B cell (primary cell): ENCODE measurements at regions not wholly inside any gene's neighbourhood (a gene's known extent, or its start where the extent isn't known, plus 50 kb on each side); places are given as distances from the start of the nearest gene placed in this dataset.

Experiments
- ATAC-seq: fragments of 200-7000 bp; cut with Tn5 transposase; one replicate; pipeline ENCODE4 v1.10.0; 2021; ENCODE audit warnings: low read depth, mild to moderate bottlenecking, moderate number of reproducible peaks, moderate library complexity
- CTCF ChIA-PET: fragments of 350-600 bp; sonication (Branson Sonifier 250); formaldehyde crosslinking; loops from one replicate; lab custom pipeline; 2021; ENCODE audit warnings: antibody characterized with exemption, inconsistent platforms; lab: Charles Lee
- POLR2A ChIA-PET: fragments of 350-600 bp; sonication (Branson Sonifier 250); formaldehyde crosslinking; loops from one replicate; lab custom pipeline; 2021; ENCODE audit warnings: antibody characterized with exemption; lab: Charles Lee
- DNase-seq: peaks from one replicate; pipeline ENCODE4 v3.0.0; 2013
- H2AFZ ChIP-seq: 2 replicates; pipeline ENCODE4 v1.6.1; 2012; ENCODE audit warnings: mild to moderate bottlenecking, low read depth, low read length; ENCODE audit not compliant: insufficient read depth, poor library complexity, severe bottlenecking
- H3K27ac ChIP-seq, 2 donors: 1 replicate in 1 of 2; 2 replicates in 1 of 2; pipeline ENCODE4 v1.5.1; 2012 to 2013; ENCODE audit warnings: low read length in 2 of 2, mild to moderate bottlenecking in 2 of 2, moderate library complexity in 1 of 2
- H3K27me3 ChIP-seq, 4 experiments: fragments of 200-600 bp in 1 of 4; sonication (generic) in 1 of 4; replicated peaks in 1 of 4; 1 replicate in 2 of 4; 2 replicates in 2 of 4; pipeline versions ENCODE4 v1.6.1 to v1.7.0; 2013 to 2016; ENCODE audit warnings: low read length in 3 of 4, mild to moderate bottlenecking in 2 of 4, mixed read lengths in 1 of 4, moderate library complexity in 1 of 4; ENCODE audit not compliant: insufficient read depth in 4 of 4, control insufficient read depth in 3 of 4; ENCODE audit errors: control extremely low read depth in 1 of 4
- H3K36me3 ChIP-seq, 2 experiments: replicated peaks in 1 of 2; 1 replicate in 1 of 2; 2 replicates in 1 of 2; pipeline versions ENCODE4 v1.6.1 to v1.7.1; 2013; ENCODE audit warnings: low read length in 1 of 2; ENCODE audit not compliant: insufficient read depth in 2 of 2, control insufficient read depth in 1 of 2; ENCODE audit errors: control extremely low read depth in 1 of 2, extremely low read depth in 1 of 2
- H3K4me1 ChIP-seq, 2 donors: fragments of 200-600 bp in 1 of 2; sonication (generic) in 1 of 2; 1 replicate in 1 of 2; 2 replicates in 1 of 2; pipeline versions ENCODE4 v1.5.1 to v1.6.1; 2013 to 2017; ENCODE audit warnings: low read length in 2 of 2; ENCODE audit not compliant: control insufficient read depth in 2 of 2, insufficient read depth in 2 of 2
- H3K4me2 ChIP-seq: replicated peaks from 2 replicates; pipeline ENCODE3; 2012; ENCODE audit warnings: mild to moderate bottlenecking, low read depth, low read length; ENCODE audit not compliant: poor library complexity, severe bottlenecking
- H3K4me3 ChIP-seq, 5 experiments: fragments of 200-600 bp in 1 of 5; sonication (generic) in 1 of 5; 1 replicate in 3 of 5; 2 replicates in 2 of 5; pipeline versions ENCODE4 v1.5.1 to v1.7.0; 2011 to 2016; ENCODE audit warnings: low read length in 4 of 5, mild to moderate bottlenecking in 4 of 5, low read depth in 2 of 5, control low read depth in 1 of 5, moderate library complexity in 1 of 5; ENCODE audit not compliant: insufficient read depth in 1 of 5; ENCODE audit errors: control extremely low read depth in 1 of 5, extremely low read depth in 1 of 5
- H3K79me2 ChIP-seq: fragments of 200-600 bp; sonication (generic); one replicate; pipeline ENCODE4 v1.6.0; 2016; ENCODE audit warnings: low read length; ENCODE audit not compliant: control insufficient read depth, insufficient read depth
- H3K9ac ChIP-seq: fragments of 200-600 bp; sonication (generic); 2 replicates; pipeline ENCODE4 v1.6.1; 2017; ENCODE audit warnings: mild to moderate bottlenecking, low read length, moderate library complexity
- H3K9me3 ChIP-seq, 3 donors: one replicate each; pipeline versions ENCODE4 v1.6.1 to v1.7.1; 2013; ENCODE audit warnings: low read length in 2 of 3; ENCODE audit not compliant: control insufficient read depth in 2 of 3, insufficient read depth in 1 of 3; ENCODE audit errors: control extremely low read depth in 1 of 3
- H4K20me1 ChIP-seq: 2 replicates; pipeline ENCODE4 v1.6.0; 2012; ENCODE audit warnings: mild to moderate bottlenecking, low read length; ENCODE audit not compliant: insufficient read depth, control insufficient read depth, poor library complexity, severe bottlenecking
- H3K27ac Mint-ChIP-seq: one replicate; pipeline ENCODE4 v1.8.0; 2021; ENCODE audit warnings: mixed read lengths
- H3K27me3 Mint-ChIP-seq: one replicate; pipeline ENCODE4 v1.8.0; 2021; ENCODE audit warnings: mixed read lengths
- H3K4me1 Mint-ChIP-seq: one replicate; pipeline ENCODE4 v1.8.0; 2021; ENCODE audit warnings: mixed read lengths
- H3K4me3 Mint-ChIP-seq: one replicate; pipeline ENCODE4 v1.8.0; 2021; ENCODE audit warnings: mixed read lengths
- H3K9me3 Mint-ChIP-seq: one replicate; pipeline ENCODE4 v1.8.0; 2022; ENCODE audit warnings: mixed read lengths; ENCODE audit not compliant: insufficient read depth
- EZH2 ChIP-seq: IDR thresholded peaks from 2 replicates; pipeline ENCODE4 v1.6.1; 2012; ENCODE audit warnings: borderline replicate concordance, low read depth, mild to moderate bottlenecking, moderate library complexity, low read length; ENCODE audit not compliant: insufficient read depth, poor library complexity, severe bottlenecking
- WGBS: methylation state at CpG from one replicate; pipeline ENCODE4 v1.1.5; 2013; ENCODE audit warnings: missing lambda C conversion rate; ENCODE audit not compliant: insufficient coverage; 5-methylcytosine and 5-hydroxymethylcytosine counted together
- intact Hi-C: fragments of 100-400 bp; cut with micrococcal nuclease; formaldehyde crosslinking; loops from one replicate; pipeline ENCODE4 v1.10.0; 2022
- TF ChIP-seq, protein P1 (sequence below): fragments of 200-600 bp; IDR thresholded peaks from one replicate; pipeline ENCODE4 v1.8.0; 2022; ENCODE audit warnings: antibody characterized with exemption, mild to moderate bottlenecking

DNA sequence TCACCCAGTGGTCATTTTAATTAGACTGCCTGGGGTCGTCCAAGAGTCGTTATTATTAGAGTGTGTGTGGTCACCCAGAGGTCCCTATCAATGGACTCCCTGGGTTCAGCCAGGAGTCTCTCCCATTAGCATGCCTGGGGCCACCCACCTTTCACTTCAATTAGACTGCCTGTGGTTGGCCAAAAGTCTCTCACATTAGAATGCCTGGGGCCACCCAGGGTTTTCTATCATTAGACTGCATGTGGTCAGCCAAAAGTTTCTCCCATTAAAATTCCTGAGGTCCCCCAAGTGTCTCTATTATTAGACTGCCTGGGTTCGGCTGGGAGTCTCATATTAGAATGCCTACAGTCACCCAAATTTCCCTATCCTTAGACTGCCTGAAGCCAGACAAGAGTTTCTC is 1472.6 kb downstream of the UQCRFS1 start:
- ChIA-PET CTCF (interaction anchor here (0.6 kb wide), 1 partner anchor 57 kb away, joined by 3 read pairs; no protein-coding TSS in a partner anchor), POLR2A (no interaction called here)
- peaks cover 9% of the 10 kb centered on the region for H3K9me3 Mint-ChIP-seq
- H3K27me3 Mint-ChIP-seq, result no peaks in the 10 kb centered on the region
- H3K27ac Mint-ChIP-seq, result no peak overlapping the region
- DNase-seq (no peak), ATAC-seq (no peak)
- no peaks in the 10 kb centered on the region for H4K20me1 ChIP-seq
- no peak overlapping the region for H3K27ac ChIP-seq
- WGBS, result 89% methylated on average over 3 of the region's 3 CpGs
- H3K4me3 ChIP-seq, result no peak overlapping the region
- H2AFZ ChIP-seq, result no peak overlapping the region
- intact Hi-C loops, result no loop called here
- H3K27me3 ChIP-seq, result no peaks in the 10 kb centered on the region
- H3K4me1 Mint-ChIP-seq, result no peaks in the 10 kb centered on the region
- TF ChIP-seq, protein P1, sequence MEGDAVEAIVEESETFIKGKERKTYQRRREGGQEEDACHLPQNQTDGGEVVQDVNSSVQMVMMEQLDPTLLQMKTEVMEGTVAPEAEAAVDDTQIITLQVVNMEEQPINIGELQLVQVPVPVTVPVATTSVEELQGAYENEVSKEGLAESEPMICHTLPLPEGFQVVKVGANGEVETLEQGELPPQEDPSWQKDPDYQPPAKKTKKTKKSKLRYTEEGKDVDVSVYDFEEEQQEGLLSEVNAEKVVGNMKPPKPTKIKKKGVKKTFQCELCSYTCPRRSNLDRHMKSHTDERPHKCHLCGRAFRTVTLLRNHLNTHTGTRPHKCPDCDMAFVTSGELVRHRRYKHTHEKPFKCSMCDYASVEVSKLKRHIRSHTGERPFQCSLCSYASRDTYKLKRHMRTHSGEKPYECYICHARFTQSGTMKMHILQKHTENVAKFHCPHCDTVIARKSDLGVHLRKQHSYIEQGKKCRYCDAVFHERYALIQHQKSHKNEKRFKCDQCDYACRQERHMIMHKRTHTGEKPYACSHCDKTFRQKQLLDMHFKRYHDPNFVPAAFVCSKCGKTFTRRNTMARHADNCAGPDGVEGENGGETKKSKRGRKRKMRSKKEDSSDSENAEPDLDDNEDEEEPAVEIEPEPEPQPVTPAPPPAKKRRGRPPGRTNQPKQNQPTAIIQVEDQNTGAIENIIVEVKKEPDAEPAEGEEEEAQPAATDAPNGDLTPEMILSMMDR, result no peak
- TF ChIP-seq EZH2, result no peak
- H3K4me1 ChIP-seq, result no peaks in the 10 kb centered on the region
- H3K9ac ChIP-seq, result no peak overlapping the region
- no peaks in the 10 kb centered on the region for H3K79me2 ChIP-seq
- peaks cover 0 to 7% (median under 1%) of the 10 kb centered on the region in 3 donors for H3K9me3 ChIP-seq
- no peaks in the 10 kb centered on the region for H3K36me3 ChIP-seq
- H3K4me3 Mint-ChIP-seq, result no peak overlapping the region
- no peak overlapping the region for H3K4me2 ChIP-seq

GRCh38 chr19:27738569-27739193 is 1474.3 kb downstream of the UQCRFS1 start:
- H3K27ac Mint-ChIP-seq, result no peak overlapping the region
- intact Hi-C loops, result no loop called here
- Histone ChIP-seq H3K9ac (no peak overlapping the region), H3K9me3 (peaks cover 2 to 11% (median 4%) of the 10 kb centered on the region in 3 donors), H3K27ac (no peak overlapping the region), H3K79me2 (no peaks in the 10 kb centered on the region), H3K27me3 (no peaks in the 10 kb centered on the region), H4K20me1 (no peaks in the 10 kb centered on the region), H3K36me3 (no peaks in the 10 kb centered on the region), H3K4me3 (no peak overlapping the region), H2AFZ (no peak overlapping the region), H3K4me2 (no peak overlapping the region), H3K4me1 (no peaks in the 10 kb centered on the region)
- CTCF ChIA-PET, result no interaction called here
- POLR2A ChIA-PET, result no interaction called here
- no peak overlapping the region for H3K4me3 Mint-ChIP-seq
- no peaks in the 10 kb centered on the region for H3K4me1 Mint-ChIP-seq
- peaks cover 9% of the 10 kb centered on the region for H3K9me3 Mint-ChIP-seq
- no peaks in the 10 kb centered on the region for H3K27me3 Mint-ChIP-seq
- TF ChIP-seq, protein P1, result no peak
- TF ChIP-seq EZH2, result no peak
- ATAC-seq (no peak), DNase-seq (no peak)
- WGBS, result 98% methylated on average over 3 of the region's 7 CpGs
